NCI-H146 treated with DMSO at 0.1 percent for 48 hours (cell line): ENCODE measurements at regions not wholly inside any gene's neighbourhood (a gene's known extent, or its start where the extent isn't known, plus 50 kb on each side); places are given as distances from the start of the nearest gene placed in this dataset.
"Not testable (repeated sequence)": the region's sequence is repeated elsewhere in the genome, so short reads cannot be mapped to it uniquely, and the experiment has no call there.

Source experiments
- DNase-seq: peaks from one replicate; lab custom pipeline; 2025; ENCODE audit not compliant: unreplicated experiment; lab: John Stamatoyannopoulos, UW

DNA sequence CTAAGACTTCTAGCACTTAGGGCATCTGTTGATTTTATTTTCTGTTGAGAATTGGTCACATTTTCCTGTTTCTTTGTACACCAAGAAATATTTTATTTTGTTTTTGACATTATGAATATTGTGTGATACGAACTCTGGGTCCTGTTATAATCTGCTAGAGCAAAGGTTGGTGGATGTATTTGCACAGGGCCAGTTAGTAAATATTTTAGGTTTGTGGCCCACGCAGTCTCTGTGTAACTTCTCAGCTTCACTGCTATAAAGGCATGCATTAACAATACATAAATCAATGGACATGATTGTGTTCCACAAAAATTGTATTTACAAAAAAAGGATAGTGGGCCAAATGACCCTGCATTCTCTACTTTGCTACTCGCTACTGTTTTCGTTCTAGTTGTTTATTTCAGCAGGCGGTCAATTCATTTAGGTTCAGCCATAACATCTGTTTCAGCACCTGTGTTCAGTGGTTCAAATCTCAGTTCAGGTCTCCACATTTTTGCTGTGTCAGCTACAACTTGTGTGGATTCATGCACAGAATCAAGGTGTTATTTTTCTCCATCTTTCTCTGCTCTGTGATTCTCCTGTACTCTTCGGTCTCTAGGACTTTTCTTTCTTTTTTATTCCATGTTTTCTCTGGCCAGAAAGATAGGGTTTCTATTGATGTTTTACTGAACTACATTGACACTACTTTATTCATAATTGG, 786.2 kb downstream of the ETS1 start:
- DNase-seq, result no peak

DNA sequence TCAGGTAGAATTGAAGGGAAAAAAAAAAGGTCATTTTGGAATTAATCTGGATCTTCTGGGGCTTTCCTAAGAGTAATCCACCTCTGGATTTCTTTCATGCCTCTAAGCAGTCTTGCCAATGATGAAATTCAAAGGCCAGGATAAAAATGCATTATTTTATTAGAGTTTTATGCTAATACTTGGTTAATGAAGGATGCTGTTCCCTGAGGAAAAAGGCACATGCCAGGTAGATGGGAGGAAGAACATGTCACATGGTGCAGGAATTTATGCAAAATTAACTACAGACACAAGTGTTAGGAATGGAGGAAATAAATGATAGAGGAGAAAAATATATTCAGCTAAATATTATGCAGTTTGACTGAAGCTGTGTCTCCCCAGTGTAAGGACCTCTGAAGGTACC, 792.0 kb downstream of the ETS1 start:
- DNase-seq, result no peak

DNA sequence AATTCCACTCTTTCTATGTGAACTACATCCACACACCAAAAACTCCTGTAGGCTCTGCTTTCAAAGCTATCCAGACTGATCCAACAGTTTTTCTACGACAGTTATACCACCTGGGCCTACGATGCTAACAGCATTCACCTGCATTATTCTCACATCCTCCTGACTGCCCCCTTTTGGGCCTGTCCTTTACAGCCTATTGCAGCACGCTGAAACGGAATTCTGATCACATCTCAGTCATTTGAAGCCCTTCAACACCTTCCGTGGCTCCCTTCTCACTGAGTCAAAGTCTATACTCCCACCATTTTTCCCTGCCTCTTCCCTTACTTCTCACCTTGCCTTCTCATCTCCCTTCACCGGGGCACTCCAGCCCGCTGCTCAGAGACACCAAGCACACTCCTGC, 791.3 kb upstream of the KIRREL3 start:
- no peak for DNase-seq

DNA sequence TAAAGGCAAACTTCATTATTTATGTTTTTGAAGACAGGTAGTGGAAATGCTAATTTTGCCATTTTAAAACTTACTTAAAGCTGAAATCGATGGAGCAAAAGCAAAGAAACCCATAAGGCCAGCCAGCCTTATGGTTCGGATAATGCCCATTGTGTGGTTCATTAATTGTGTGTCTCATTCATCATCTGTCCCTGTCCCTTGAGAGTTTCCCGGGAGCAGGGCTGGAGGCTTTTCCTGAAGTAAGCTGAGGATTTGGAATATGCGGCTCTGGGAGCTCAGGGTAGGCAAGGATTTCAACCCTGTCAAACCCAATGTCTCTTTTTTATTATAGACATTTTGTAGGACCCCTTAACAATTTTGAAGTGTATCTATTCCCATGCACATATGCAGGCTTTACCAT, 790.0 kb upstream of the KIRREL3 start:
- no peak for DNase-seq

DNA sequence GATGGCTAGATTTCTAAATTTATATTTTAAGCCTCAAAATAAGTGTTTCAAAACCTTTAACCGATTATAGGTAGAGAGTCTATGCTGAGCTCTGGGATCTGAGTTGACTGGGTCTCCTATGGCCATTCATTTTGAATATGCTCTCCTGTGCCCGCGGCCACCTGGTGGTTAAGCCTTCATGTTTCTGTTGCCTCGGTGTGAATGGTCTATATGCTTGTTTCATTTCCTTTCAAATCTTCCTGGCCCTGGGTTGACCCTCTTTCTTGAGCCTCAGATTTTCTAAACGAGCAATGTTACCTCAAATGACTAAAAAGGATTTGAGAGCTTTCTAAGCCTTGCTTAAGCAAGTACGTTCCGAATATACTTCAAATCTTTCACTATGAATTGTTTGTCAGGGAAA, 789.4 kb upstream of the KIRREL3 start:
- DNase-seq, result peak; percentile 20

DNA sequence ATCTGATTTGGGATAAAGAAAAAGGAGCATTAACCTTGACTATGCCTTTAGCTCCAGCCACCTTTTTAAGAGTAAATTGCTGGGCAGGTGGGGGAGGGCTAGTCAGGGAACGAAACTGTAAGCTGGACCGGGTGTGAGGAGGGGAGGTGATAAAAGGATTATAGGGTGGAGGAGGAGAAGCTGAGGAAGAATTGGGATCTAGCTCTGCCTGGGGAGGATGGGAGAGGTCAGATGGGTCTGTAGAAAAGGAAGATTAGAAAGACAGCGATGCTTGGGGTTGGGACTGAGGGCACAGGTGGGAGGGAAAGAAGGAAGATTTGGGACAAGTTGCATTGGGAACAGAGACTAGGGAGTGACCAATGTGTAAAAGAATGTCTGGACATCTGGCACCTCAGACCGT, 772.4 kb upstream of the KIRREL3 start:
- not testable (repeated sequence) for DNase-seq

DNA sequence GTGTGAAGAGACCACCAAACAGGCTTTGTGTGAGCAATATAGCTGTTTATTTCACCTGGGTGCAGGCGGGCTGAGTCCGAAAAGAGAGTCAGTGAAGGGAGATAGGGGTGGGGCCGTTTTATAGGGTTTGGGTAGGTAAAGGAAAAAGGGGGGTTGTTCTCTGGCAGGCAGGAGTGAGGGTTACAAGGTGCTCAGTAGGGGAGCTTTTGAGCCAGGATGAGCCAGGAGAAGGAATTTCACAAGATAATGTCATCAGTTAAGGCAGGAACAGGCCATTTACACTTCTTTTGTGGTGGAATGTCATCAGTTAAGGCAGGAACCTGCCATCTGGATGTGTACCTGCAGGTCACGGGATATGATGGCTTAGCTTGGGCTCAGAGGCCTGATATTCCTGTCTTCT, 768.4 kb upstream of the KIRREL3 start:
- not testable (repeated sequence) for DNase-seq

DNA sequence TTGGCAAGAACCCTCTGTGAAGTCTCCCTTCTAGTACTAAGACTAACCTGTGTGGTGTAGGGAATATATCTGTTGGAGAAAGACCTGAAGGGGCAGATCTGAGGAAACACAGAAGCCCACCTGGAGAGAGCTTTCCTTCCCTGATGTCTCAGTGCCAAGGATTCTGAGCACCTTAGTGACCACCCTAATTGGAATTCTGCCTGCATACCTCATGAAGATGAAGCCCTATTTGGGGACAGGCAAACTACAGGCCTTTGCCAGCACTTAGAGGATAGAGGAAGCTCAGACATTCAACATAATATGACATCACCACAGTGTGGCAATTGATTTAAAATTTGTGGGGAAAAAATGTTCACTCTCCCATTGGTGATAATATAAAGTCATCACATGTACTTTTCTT, 766.2 kb upstream of the KIRREL3 start:
- DNase-seq, result no peak

DNA sequence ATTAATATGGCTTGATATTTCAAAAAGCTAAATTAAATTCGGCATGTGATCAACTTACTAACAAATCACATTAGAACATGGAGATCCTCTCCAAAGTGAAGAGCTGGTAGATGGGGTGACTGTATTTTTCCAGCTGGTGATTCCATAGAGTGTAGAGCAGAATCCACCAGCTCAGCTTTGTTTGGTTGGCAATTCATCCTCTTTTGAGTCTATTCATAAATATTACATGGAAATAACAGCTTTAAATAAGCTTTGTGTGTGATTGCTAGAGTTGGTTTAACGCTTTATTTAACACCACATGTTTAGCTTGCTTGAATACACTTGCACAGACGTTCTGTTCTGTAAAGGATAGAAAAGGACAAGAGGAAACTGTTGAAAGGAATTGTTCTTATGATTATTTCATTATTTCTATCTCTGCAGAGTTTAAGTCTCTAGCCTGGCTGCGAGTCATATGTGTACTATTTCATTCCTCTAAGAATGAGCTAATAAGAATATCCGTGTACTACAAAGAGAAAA, 738.3 kb upstream of the KIRREL3 start:
- no peak for DNase-seq

DNA sequence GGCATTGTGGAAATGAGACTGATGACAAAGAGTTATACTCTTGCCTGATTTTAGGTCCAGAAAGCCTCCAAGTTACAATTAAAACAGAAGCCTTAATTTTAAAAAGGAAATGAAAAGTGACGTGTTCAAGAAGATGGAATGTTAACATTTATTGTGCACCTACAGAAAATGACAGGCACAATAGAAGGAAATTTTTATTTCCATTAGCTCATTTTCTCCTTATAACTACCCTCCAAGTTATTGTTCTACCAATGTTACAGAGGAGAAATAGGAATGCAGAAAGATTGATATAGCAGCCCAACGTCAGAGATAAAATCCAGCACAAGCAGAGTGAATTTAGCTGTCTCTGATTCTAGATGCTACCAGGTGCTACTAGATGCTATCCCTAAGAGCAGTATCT, 736.9 kb upstream of the KIRREL3 start:
- no peak for DNase-seq

DNA sequence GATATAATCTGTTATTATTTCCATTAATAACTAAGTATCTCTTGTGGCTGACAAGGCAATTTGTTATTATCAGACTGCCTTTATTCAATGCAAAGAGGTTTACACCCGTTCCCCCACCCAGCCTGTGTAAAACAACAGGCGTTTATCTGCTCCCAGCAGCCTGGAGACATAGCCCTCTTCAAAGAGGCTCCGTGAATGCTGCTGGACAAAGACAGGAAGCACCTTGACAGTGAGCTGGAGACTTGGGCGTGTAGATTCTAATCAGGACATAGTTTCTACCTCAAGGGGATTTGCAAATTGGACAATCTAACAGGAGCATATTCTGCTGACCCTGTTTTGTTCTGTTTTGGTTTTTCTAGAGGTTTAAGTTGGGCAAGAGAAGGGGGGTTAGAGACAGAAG, 733.0 kb upstream of the KIRREL3 start:
- DNase-seq, result peak; percentile 24

DNA sequence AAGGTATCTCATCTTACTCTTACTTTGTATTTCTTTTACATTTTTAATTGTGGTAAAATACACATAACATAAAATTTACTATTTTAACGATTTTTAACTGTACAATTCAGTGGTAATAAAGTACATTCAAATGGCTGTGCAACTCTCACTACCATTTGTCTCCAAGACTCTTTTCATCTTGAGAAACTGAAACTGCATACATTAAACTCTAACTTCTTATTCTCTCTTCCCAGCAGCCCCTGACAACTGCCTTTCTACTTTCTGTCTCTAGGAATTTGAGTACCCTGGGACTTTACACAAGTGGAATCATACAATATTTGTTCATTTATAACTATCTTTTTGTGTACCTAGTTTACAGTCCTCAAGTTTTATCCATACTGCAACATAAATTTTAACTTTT, 725.8 kb upstream of the KIRREL3 start:
- no peak for DNase-seq

DNA sequence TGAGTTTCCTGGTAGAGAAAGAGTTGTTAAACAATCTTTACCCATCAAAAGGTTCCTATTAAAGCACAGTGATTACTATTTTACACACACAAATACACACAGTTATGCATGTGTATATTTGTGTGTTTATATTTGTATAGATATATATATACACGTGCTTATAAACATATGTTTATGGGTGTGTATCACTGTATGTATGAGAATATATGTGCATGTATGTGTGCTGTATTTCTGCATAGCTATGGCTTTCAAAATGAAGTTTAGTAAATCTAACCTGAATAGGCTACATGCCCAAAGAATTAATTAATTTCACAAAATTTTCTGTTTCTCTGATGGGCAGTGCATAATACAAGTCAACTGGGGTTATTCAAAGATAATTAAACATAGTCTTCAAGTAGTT, 723.1 kb upstream of the KIRREL3 start:
- DNase-seq, result no peak

DNA sequence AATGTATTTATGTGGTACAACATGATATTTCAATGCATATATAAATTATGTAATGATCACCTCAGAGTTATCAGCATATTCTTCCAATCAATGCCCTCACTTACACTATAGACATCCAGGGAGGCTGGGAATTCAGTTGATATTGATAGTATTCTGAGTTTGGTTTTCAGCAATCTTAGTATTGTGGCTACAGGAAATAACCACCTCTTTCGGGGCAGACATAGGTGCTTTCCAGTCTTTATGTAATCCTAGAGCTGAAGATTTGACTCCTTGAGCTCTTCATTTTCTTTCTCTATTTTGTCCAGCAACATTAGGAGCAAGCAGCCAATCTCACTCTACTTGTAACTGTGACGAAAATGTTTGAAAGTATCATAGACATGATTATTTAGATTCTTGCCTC, 712.7 kb upstream of the KIRREL3 start:
- no peak for DNase-seq

DNA sequence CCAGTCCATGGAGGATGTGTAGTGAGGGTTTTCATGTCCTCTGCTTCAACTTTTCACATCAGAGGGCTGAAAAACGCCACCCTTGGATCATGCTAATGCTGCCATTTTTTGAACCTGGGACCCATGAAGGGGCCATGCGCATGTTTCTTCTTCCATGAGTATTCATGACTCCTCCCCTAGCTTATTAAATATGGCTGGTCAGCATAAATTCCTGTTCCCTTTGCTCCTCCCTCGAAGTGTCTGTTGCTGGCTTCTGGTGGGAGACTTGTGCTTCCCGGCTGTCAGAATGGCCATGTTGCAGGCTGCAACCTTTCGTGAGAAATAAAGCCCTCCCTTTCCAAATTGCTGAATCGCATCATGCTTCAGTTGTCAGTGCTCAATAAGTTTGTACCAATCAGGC, 711.2 kb upstream of the KIRREL3 start:
- no peak for DNase-seq

DNA sequence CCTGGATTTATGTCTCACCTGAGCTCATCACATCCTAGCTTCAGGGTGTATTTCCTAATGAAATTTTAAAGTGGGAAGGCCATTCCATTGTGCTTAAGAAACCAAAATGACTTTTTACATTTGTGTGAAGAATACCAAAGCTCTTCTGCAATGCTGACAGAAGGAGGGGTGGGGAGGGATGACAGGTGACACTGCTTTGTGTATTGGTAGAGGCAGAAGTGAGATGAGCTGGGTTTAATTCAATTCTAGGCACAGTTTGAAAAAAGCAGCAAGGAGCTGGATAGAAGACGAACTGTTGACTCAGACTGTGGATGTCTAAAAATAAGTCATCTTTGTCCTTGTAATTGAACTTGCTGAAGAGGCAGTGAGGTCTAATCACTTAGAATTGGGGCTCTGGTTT, 710.3 kb upstream of the KIRREL3 start:
- DNase-seq, result no peak

DNA sequence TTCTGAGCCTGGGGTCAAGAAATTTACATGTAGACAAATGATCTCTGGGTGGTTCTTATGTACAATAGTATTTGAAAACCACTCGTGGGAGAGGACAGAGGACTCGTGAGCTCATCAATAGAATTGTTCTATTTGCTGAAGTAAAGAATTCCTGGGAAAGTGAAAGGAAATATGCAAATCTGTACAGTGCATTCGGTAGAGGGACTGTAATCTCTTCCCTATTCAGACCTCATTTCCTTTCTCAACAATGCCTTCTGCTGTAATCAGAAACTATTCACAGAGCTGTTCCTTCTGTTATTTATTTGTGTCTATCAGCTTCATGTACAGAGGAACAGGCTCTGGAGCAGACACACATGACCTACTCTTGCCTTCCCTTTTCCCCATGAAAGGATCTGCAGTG, 709.4 kb upstream of the KIRREL3 start:
- no peak for DNase-seq

DNA sequence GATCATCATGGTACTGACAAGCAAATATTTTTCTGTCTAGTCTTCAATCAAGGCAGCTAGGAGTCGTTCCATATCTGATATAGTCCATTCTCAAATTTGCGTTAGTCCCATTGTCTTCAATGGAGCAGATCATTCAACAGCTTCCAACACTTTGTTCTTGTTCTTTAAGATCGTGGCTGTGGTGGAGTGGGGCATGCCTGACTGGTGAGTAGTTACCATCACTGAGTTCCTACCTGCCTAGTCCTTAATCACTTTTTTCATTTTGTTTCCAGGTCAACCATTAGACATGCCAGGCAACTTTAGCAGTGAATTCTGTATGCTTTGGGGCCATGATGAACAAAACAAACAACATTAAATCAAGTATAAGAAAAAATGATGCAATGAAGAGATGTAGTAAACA, 693.1 kb upstream of the KIRREL3 start:
- no peak for DNase-seq

DNA sequence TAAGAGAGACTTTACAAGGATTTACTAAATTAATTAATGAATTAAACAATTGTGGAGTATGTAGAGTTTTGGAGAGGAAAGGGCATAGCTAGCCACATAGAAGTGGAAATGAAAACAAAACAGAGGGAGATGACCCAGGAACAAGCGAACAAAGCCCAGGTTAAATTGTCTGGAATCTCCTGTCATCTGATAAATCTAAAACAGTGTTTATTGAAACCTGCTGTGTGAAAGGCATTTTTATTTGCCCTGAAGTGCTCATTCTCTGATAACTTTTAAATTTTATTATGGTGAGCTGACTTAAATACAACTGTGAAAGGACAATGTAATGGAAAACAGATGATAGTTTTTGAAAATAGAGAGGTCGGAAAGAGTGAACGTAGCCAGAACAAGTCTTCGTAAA, 682.8 kb upstream of the KIRREL3 start:
- no peak for DNase-seq

DNA sequence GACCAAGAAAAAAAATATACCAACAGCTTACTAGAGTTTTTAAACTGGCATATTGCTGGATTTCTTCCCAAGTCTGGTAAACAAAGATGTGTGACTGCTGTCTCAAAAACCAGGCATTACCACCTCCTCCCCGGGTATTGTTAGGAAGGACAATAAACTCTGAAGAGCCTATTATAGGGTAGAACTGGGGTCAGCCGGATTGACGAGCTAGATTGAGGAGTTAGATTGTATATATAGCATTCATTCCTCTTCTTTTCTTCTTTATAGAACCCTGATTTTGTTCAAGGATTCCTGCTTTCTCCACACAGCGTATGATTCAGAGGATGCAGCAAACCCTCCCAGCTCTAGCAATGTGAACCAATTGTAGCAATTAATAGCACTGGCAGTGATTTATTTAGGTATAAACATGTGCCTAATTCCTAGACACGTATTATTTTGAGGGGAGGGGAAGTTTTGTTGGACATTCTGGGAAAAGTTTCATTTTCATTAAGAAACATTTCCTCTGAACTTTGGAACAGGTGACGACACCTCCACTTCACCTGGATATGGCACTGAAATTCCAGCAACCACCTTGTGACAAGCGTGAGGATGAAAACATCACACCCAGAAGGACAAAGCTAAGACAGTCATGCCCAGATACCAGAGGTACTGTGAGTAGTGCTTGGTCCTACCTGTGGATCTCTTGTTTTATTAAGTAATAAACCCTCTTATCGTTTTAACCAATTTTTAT, 679.4 kb upstream of the KIRREL3 start:
- no peak for DNase-seq

DNA sequence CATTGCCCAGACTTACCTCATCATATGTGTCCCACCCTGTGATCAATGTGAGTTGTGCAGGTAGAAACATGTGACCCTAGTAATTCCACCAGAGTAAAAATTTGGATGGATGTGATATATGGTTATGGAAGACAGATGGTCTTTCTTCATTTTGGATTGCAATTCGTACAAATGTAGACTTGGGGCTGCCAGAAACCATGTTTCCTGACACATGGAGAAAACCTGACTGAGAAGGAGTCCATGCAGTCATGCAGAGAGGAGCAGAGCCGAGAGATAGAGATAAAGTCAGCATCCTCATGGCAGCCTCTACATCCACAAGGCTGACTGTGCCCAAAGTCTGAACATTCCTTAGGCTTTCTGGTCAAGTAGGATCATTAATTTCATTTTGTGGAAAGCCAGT, 678.1 kb upstream of the KIRREL3 start:
- DNase-seq, result no peak

DNA sequence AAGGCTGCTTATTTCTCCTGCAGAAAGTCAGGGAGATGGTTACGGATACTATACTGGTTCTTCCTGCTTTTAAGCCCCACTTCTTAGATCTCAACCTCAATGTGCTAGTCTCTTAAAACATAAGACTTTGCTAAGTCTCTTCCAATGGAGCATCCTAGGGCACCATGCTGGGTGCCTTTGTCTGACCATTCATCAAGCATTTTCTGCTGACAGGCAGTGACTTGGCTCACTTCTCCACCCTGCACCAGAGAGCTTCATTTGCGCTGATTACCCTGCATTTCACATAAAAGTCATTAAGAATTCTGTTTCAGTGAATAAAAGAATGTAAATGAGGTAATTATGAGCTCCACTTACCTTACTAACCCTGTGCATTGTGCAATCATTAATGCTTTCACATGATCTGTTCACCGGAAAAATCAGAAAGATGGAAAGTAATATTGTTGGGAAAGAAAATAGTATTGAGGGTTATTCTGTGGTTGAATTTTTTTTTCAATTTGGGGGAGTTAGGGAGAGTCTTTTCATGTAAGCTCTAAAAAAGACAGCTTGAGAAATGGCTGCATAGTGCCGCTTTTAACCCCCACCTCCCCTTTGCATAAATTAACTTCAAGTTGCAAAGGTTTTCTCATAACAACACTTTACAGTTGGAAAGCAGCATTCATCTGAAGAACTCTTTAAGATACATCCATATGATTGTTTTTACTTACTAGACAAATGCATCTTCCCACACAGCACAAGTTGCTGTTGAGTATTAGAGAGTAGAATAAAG, 677.3 kb upstream of the KIRREL3 start:
- DNase-seq, result no peak
